ENCODE measurements at regions not wholly inside any gene's neighbourhood (a gene's known extent, or its start where the extent isn't known, plus 50 kb on each side); places are given as distances from the start of the nearest gene placed in this dataset.

DNA sequence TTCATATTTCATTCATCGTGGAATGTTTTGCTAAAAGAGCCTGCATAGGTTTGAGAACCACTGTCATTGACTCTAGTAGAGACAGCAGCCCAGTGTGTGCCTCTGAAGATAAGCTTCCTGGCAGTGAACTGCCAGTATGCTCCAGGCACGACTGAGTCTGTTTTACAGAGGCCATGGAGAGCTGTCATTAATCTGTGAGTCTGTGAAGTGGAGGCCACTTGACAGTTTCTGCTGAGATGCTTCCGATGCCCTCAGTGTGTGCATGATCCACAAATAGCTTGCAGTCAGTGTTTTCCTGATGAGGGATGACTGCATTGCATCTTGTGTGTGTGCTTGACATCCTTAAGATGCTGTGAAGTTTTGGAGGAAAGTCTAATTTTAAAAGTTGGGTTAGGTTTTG is 162.2 kb downstream of the PFKFB3 start:
- no peak overlapping the region for H3K4me3 ChIP-seq (ENCODE audit: low read length)
- H3K27me3 ChIP-seq (ENCODE audit: control insufficient read depth, insufficient read depth, low read length), result no peaks in the 10 kb centered on the region
- H3K4me1 ChIP-seq (ENCODE audit: control insufficient read depth, insufficient read depth, low read length), result no peaks in the 10 kb centered on the region
- H3K27ac ChIP-seq (ENCODE audit: low read depth, low read length), result no peak overlapping the region
- no peak overlapping the region for H3K9ac ChIP-seq (ENCODE audit: low read length)
- no peaks in the 10 kb centered on the region for H3K36me3 ChIP-seq (ENCODE audit: control insufficient read depth, insufficient read depth, low read length)

DNA sequence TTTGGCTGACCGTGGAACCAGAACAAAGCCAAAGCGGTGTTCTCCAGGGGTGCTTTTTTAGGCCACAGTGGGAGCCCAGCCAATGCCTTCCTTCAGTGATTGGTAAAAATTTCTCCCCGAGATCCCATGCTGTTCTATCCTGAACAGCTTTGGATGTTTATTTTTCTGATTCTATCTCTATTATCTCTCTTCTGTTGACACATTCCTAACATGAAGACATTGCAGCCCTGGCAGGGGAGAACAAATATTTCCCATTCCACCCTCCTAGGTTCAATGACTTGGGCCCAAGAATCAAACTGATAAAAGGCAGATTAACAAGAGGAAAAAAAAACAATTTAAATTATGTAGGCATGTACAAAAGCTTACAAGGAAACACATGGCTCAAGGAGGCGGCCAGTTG is 162.7 kb downstream of the PFKFB3 start:
- no peaks in the 10 kb centered on the region for H3K27me3 ChIP-seq (ENCODE audit: control insufficient read depth, insufficient read depth, low read length)
- no peaks in the 10 kb centered on the region for H3K36me3 ChIP-seq (ENCODE audit: control insufficient read depth, insufficient read depth, low read length)
- no peak overlapping the region for H3K27ac ChIP-seq (ENCODE audit: low read depth, low read length)
- H3K9ac ChIP-seq (ENCODE audit: low read length), result no peak overlapping the region
- no peak overlapping the region for H3K4me3 ChIP-seq (ENCODE audit: low read length)
- H3K4me1 ChIP-seq (ENCODE audit: control insufficient read depth, insufficient read depth, low read length), result no peaks in the 10 kb centered on the region
